HepG2 (cell line): ENCODE measurements at regions not wholly inside any gene's neighbourhood (a gene's known extent, or its start where the extent isn't known, plus 50 kb on each side); places are given as distances from the start of the nearest gene placed in this dataset.
A peak's percentile ranks its signal among the peaks of the same experiment; 100 is the strongest.

ENCODE experiments used
- ATAC-seq: fragments of 200-7000 bp; cut with Tn5 transposase; 3 replicates; pipeline ENCODE4 v1.9.1; 2020; ENCODE audit warnings: mild to moderate bottlenecking, moderate library complexity
- BruUV-seq: library from RNA; stranded (reverse); fragments of 400-500 nt; replicated peaks from 2 replicates; lab custom pipeline; 2021; lab: Mats Ljungman, UMichigan
- CTCF ChIA-PET: fragments of 300-600 bp; formaldehyde crosslinking; extraction: SDS; loops from one replicate; lab custom pipeline; 2021; ENCODE audit warnings: low total read pairs, inconsistent platforms, low intra/inter-chr PET ratio; lab: Yijun Ruan, JAX
- POLR2A ChIA-PET: fragments of 350-600 bp; sonication (Branson Sonifier 250); formaldehyde crosslinking; loops from one replicate; lab custom pipeline; 2020; ENCODE audit warnings: antibody characterized with exemption, inconsistent platforms; lab: Yijun Ruan, JAX
- DNase-seq: peaks from one replicate; pipeline ENCODE4 v3.0.0-alpha.2; 2015; ENCODE audit warnings: low spot score
- FAIRE-seq: peaks from 3 replicates; lab custom pipeline; 2011; peaks lifted over from hg19 to GRCh38; lab: Jason Lieb, UNC
- H2AFZ ChIP-seq: one replicate; pipeline ENCODE4 v1.6.1; 2011; ENCODE audit warnings: low read length, inconsistent platforms
- H3K27ac ChIP-seq: fragments of 300-600 bp; 3 replicates; pipeline ENCODE4 v1.8.0; 2011; ENCODE audit warnings: mixed run types, mild to moderate bottlenecking, mixed read lengths, low read length, inconsistent platforms; ENCODE audit not compliant: insufficient read depth; ENCODE audit errors: extremely low read length
- H3K27me3 ChIP-seq, 2 experiments: fragments of 200-600 bp in 1 of 2; 2 replicates in 1 of 2; 3 replicates in 1 of 2; pipeline versions ENCODE4 v1.6.0 to v1.8.0; 2011; ENCODE audit warnings: low read length in 2 of 2, mild to moderate bottlenecking in 2 of 2, moderate library complexity in 2 of 2, inconsistent platforms in 1 of 2; ENCODE audit not compliant: insufficient read depth in 2 of 2, control insufficient read depth in 1 of 2
- H3K36me3 ChIP-seq, 2 experiments: fragments of 200-600 bp in 1 of 2; replicated peaks in 1 of 2; 2 replicates in 1 of 2; 3 replicates in 1 of 2; pipeline versions ENCODE4 v1.5.1 to v1.8.0; 2011; ENCODE audit warnings: low read length in 2 of 2, inconsistent platforms in 1 of 2; ENCODE audit not compliant: insufficient read depth in 2 of 2, control insufficient read depth in 1 of 2
- H3K4me1 ChIP-seq: 2 replicates; pipeline ENCODE4 v1.5.1; 2012; ENCODE audit warnings: low read length, inconsistent platforms; ENCODE audit not compliant: insufficient read depth
- H3K4me2 ChIP-seq: 2 replicates; pipeline ENCODE4 v1.6.0; 2011; ENCODE audit warnings: low read depth, low read length, inconsistent platforms
- H3K4me3 ChIP-seq, 3 experiments: fragments of 200-600 bp in 1 of 3; sonication (generic), shearing (Covaris generic) in 1 of 3; replicated peaks in 1 of 3; 2 replicates each; pipeline ENCODE4 v1.5.1; 2011 to 2016; ENCODE audit warnings: low read length in 3 of 3, inconsistent platforms in 2 of 3, low read depth in 2 of 3, mild to moderate bottlenecking in 2 of 3, control low read depth in 1 of 3, mixed read lengths in 1 of 3; ENCODE audit not compliant: insufficient read depth in 1 of 3
- H3K79me2 ChIP-seq: one replicate; pipeline ENCODE4 v1.6.1; 2011; ENCODE audit warnings: low read length, inconsistent platforms; ENCODE audit not compliant: insufficient read depth
- H3K9ac ChIP-seq: 2 replicates; pipeline ENCODE4 v1.6.0; 2011; ENCODE audit warnings: mild to moderate bottlenecking, low read depth, low read length, inconsistent platforms; ENCODE audit not compliant: insufficient read depth
- H3K9me3 ChIP-seq: 2 replicates; pipeline ENCODE4 v1.5.1; 2012; ENCODE audit warnings: mild to moderate bottlenecking, low read length
- H4K20me1 ChIP-seq: 2 replicates; pipeline ENCODE4 v1.6.0; 2011; ENCODE audit warnings: inconsistent platforms, mild to moderate bottlenecking, low read length, moderate library complexity; ENCODE audit not compliant: insufficient read depth
- BORCS8-MEF2B ChIP-seq: sonication (generic); formaldehyde crosslinking; IDR thresholded peaks from 2 replicates; pipeline ENCODE4 v1.8.0; 2022; ENCODE audit warnings: mild to moderate bottlenecking, missing genetic modification reagents
- CEBPB ChIP-seq: IDR thresholded peaks from 2 replicates; pipeline ENCODE4 v1.6.1; 2011; ENCODE audit warnings: low read depth, low read length, improper control_type of control experiment, borderline replicate concordance
- EP300 ChIP-seq, 3 experiments: sonication (generic) in 1 of 3; formaldehyde crosslinking in 1 of 3; IDR thresholded peaks; 2 replicates each; pipeline versions ENCODE4 v1.5.1 to v1.6.1; 2011 to 2020; ENCODE audit warnings: low read depth in 2 of 3, low read length in 2 of 3, borderline replicate concordance in 1 of 3, improper control_type of control experiment in 1 of 3, mild to moderate bottlenecking in 1 of 3, missing genetic modification reagents in 1 of 3, moderate library complexity in 1 of 3
- HCFC1 ChIP-seq: fragments of 150-350 bp; IDR thresholded peaks from 2 replicates; pipeline ENCODE4 v1.6.1; 2014; ENCODE audit warnings: low read depth, low read length
- HOXA3 ChIP-seq: sonication (generic); formaldehyde crosslinking; IDR thresholded peaks from 2 replicates; pipeline ENCODE4 v1.5.0; 2020; ENCODE audit warnings: missing genetic modification reagents
- PRMT3 ChIP-seq: sonication (generic); formaldehyde crosslinking; IDR thresholded peaks from 2 replicates; pipeline ENCODE4 v1.8.1; 2022; ENCODE audit warnings: low read depth, mild to moderate bottlenecking, moderate library complexity, missing genetic modification reagents, borderline replicate concordance
- RBM22 ChIP-seq: fragments of 200-400 bp; formaldehyde crosslinking; optimal IDR thresholded peaks from 2 replicates; pipeline ENCODE3; 2017; ENCODE audit warnings: mild to moderate bottlenecking, low read length, moderate library complexity
- SATB2 ChIP-seq: sonication (generic); formaldehyde crosslinking; IDR thresholded peaks from 2 replicates; pipeline ENCODE4 v1.5.0; 2020; ENCODE audit warnings: missing genetic modification reagents
- ZBTB1 ChIP-seq: sonication (generic); formaldehyde crosslinking; IDR thresholded peaks from 2 replicates; pipeline ENCODE4 v1.4.0; 2020; ENCODE audit warnings: missing genetic modification reagents, borderline replicate concordance
- ZNF256 ChIP-seq: sonication (generic); formaldehyde crosslinking; conservative IDR thresholded peaks from 2 replicates; pipeline ENCODE4 v1.4.0; 2020; ENCODE audit warnings: missing genetic modification reagents
- ZNF557 ChIP-seq: sonication (generic); formaldehyde crosslinking; IDR thresholded peaks from 2 replicates; pipeline ENCODE4 v1.4.0; 2020; ENCODE audit warnings: missing genetic modification reagents
- whole genome bisulfite sequencing: methylation state at CpG from one replicate; pipeline ENCODE4 v1.1.6; 2017; ENCODE audit warnings: low lambda C conversion rate; 5-methylcytosine and 5-hydroxymethylcytosine counted together
- in situ Hi-C: cut with HindIII; loops from 2 replicates; pipeline ENCODE4 v1.10.0; 2017; ENCODE audit warnings: low pct_unique_long_range_greater_than_20kb; ENCODE audit not compliant: extremely low pct_ligation_motif_present
- intact Hi-C: fragments of 100-400 bp; cut with micrococcal nuclease; formaldehyde crosslinking; loops from one replicate; pipeline ENCODE4 v1.10.0; 2022; ENCODE audit not compliant: unreplicated experiment
- TF ChIP-seq, protein P1 (sequence below): sonication (generic); formaldehyde crosslinking; IDR thresholded peaks from 2 replicates; pipeline ENCODE4 v1.8.0; 2022; ENCODE audit warnings: mild to moderate bottlenecking, missing genetic modification reagents, moderate library complexity
- TF ChIP-seq, protein P2 (sequence below): sonication (generic); formaldehyde crosslinking; IDR thresholded peaks from 2 replicates; pipeline ENCODE4 v1.4.0; 2020; ENCODE audit warnings: missing genetic modification reagents
- TF ChIP-seq, protein P3 (sequence below): sonication (generic); formaldehyde crosslinking; IDR thresholded peaks from 2 replicates; pipeline ENCODE4 v1.4.0; 2020; ENCODE audit warnings: mild to moderate bottlenecking, missing genetic modification reagents

DNA sequence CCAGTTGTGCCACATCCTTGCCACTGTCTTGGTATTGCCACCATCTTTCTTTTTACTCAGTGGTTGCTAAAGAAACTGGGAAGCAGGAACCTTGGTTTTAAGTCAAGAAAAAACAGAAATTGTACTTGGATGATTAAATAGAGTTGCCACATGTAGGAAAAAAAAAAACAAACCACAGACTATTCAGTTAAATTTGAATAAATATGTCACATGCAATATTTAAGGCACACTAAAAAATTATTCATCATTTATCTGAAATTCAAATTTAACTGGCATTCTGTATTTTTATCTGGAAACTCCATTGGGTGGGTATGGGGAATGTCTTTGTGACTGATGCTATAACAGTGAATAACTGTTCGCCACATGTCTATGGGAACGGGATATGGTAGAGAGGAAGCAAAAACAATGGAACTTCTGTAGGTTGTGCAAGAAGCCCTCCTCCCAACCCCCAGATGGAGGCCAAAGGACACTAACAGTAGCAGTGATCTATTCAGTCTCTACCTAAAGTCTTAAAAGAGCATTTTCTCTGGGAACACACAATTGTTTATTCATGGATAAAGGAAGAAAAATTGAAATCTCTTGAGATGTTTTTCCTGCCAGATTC, 57.0 kb upstream of the PLAC8 start:
- WGBS: 29% methylated on average over 2 of the region's 2 CpGs
- H2AFZ ChIP-seq: peak overlapping the region; percentile 31
- CTCF ChIA-PET: no interaction called here
- peak overlapping the region; percentile 60 for H3K27ac ChIP-seq
- H3K9me3 ChIP-seq: no peaks in the 10 kb centered on the region
- ATAC-seq (peak; percentile 82), FAIRE-seq (peak; percentile 70), DNase-seq (peak; percentile 70)
- intact Hi-C loops: no loop called here
- peak overlapping the region; percentile 51; the same call in 1 of the 2 replicates for H3K4me2 ChIP-seq
- H3K4me3 ChIP-seq: no peak overlapping the region
- no peak overlapping the region for H3K9ac ChIP-seq
- BruUV-seq: no TSS peak
- H3K27me3 ChIP-seq: no peaks in the 10 kb centered on the region
- H4K20me1 ChIP-seq: no peaks in the 10 kb centered on the region
- H3K4me1 ChIP-seq: peaks cover 22% of the 10 kb centered on the region
- H3K36me3 ChIP-seq: no peaks in the 10 kb centered on the region
- POLR2A ChIA-PET: no interaction called here
- no peaks in the 10 kb centered on the region for H3K79me2 ChIP-seq
- in situ Hi-C loops: no loop called here
- no peak for TF ChIP-seq RBM22
- TF ChIP-seq, protein P1, sequence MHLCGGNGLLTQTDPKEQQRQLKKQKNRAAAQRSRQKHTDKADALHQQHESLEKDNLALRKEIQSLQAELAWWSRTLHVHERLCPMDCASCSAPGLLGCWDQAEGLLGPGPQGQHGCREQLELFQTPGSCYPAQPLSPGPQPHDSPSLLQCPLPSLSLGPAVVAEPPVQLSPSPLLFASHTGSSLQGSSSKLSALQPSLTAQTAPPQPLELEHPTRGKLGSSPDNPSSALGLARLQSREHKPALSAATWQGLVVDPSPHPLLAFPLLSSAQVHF: no peak
- no peak for TF ChIP-seq ZNF557
- no peak for TF ChIP-seq PRMT3 (CRISPR knock-in tag)
- no peak for TF ChIP-seq SATB2 (CRISPR knock-in tag)
- TF ChIP-seq, protein P2, sequence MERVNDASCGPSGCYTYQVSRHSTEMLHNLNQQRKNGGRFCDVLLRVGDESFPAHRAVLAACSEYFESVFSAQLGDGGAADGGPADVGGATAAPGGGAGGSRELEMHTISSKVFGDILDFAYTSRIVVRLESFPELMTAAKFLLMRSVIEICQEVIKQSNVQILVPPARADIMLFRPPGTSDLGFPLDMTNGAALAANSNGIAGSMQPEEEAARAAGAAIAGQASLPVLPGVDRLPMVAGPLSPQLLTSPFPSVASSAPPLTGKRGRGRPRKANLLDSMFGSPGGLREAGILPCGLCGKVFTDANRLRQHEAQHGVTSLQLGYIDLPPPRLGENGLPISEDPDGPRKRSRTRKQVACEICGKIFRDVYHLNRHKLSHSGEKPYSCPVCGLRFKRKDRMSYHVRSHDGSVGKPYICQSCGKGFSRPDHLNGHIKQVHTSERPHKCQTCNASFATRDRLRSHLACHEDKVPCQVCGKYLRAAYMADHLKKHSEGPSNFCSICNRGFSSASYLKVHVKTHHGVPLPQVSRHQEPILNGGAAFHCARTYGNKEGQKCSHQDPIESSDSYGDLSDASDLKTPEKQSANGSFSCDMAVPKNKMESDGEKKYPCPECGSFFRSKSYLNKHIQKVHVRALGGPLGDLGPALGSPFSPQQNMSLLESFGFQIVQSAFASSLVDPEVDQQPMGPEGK (CRISPR knock-in tag): no peak
- TF ChIP-seq BORCS8-MEF2B: no peak
- no peak for TF ChIP-seq ZNF256 (CRISPR knock-in tag)
- TF ChIP-seq ZBTB1 (CRISPR knock-in tag): no peak
- no peak for TF ChIP-seq HCFC1
- TF ChIP-seq, protein P3, sequence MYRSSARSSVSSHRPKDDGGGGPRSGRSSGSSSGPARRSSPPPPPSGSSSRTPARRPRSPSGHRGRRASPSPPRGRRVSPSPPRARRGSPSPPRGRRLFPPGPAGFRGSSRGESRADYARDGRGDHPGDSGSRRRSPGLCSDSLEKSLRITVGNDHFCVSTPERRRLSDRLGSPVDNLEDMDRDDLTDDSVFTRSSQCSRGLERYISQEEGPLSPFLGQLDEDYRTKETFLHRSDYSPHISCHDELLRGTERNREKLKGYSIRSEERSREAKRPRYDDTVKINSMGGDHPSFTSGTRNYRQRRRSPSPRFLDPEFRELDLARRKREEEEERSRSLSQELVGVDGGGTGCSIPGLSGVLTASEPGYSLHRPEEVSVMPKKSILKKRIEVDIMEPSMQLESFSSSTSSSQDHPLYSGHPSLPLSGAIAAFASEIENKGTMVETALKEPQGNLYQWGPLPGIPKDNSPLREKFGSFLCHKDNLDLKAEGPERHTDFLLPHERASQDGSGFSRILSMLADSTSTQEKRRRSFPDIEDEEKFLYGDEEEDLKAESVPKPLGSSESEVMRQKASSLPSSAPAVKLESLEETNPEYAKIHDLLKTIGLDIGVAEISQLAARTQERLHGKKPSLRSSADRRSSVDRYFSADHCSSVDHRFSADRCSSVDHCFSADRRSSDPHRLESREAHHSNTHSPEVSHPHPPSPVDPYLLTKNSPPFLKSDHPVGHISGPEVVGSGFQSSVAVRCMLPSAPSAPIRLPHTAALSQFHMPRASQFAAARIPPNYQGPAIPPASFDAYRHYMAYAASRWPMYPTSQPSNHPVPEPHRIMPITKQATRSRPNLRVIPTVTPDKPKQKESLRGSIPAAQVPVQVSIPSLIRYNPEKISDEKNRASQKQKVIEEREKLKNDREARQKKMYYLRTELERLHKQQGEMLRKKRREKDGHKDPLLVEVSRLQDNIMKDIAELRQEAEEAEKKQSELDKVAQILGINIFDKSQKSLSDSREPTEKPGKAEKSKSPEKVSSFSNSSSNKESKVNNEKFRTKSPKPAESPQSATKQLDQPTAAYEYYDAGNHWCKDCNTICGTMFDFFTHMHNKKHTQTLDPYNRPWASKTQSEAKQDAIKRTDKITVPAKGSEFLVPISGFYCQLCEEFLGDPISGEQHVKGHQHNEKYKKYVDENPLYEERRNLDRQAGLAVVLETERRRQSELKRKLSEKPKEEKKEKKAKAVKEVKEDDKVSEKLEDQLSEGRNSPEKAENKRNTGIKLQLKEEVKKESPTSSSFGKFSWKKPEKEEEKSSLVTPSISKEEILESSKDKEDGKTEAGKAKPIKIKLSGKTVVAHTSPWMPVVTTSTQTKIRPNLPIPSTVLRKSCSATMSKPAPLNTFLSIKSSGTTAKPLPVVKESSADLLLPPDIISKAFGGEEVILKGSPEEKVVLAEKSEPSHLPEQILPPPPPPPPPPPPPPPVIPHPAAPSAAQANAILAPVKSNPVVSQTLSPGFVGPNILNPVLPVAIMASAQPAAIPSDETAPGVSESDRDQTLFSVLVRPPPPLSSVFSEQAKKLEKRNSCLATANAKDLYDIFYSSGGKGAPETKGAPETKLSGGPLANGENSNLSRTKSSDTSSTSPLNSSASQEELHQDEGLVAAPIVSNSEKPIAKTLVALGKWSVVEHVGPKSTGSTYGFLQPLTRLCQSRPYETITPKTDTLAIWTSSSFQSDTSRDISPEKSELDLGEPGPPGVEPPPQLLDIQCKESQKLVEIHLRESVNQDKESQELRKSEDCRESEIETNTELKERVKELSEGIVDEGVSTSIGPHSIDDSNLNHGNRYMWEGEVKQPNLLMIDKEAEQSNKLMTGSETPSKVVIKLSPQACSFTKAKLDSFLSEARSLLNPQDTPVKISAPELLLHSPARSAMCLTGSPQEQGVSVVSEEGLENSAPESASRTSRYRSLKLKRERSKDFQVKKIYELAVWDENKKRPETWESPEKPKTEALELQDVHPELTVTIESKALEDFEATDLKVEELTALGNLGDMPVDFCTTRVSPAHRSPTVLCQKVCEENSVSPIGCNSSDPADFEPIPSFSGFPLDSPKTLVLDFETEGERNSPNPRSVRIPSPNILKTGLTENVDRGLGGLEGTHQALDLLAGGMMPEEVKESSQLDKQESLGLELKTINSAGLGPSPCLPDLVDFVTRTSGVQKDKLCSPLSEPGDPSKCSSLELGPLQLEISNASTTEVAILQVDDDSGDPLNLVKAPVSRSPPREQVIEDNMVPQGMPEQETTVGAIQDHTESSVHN (CRISPR knock-in tag): no peak
- TF ChIP-seq HOXA3 (CRISPR knock-in tag): peak; percentile 22; the same call in 1 of the 2 replicates
- TF ChIP-seq CEBPB: peak; percentile 77; the same call in 1 of the 2 replicates
- TF ChIP-seq EP300 (IDR thresholded peaks at IDR 0.05; ENCODE audit: low read depth in 2 of 2, low read length in 2 of 2): peak in 1 of 2 experiments; percentile 68; a peak in 2 of 4 replicates
- no peak for TF ChIP-seq EP300 (CRISPR knock-in tag; IDR thresholded peaks at IDR 0.05; ENCODE audit: borderline replicate concordance)
